Right lobe of liver (tissue), 4 donors: ENCODE measurements at regions not wholly inside any gene's neighbourhood (a gene's known extent, or its start where the extent isn't known, plus 50 kb on each side); places are given as distances from the start of the nearest gene placed in this dataset.

Experiments used
- POLR2A ChIP-seq: fragments of 450-650 bp; IDR thresholded peaks from one replicate; pipeline ENCODE4 v1.6.1; 2017; ENCODE audit warnings: antibody characterized with exemption, mild to moderate bottlenecking
- TF ChIP-seq, protein P1 (sequence below), 4 donors: fragments of 200-600 bp in 3 of 4; fragments of 450-650 bp in 1 of 4; IDR thresholded peaks; one replicate each; pipeline versions ENCODE4 v1.5.1 to v1.8.0; 2016 to 2022; ENCODE audit warnings: antibody characterized with exemption in 4 of 4, mild to moderate bottlenecking in 2 of 4
- donor health status: DM: no; HTN: no; CAD: no.
- donor health status: DM: no; HTN: no; CAD: no.
- donor health status: DM: no; HTN: yes; CAD: no.

DNA sequence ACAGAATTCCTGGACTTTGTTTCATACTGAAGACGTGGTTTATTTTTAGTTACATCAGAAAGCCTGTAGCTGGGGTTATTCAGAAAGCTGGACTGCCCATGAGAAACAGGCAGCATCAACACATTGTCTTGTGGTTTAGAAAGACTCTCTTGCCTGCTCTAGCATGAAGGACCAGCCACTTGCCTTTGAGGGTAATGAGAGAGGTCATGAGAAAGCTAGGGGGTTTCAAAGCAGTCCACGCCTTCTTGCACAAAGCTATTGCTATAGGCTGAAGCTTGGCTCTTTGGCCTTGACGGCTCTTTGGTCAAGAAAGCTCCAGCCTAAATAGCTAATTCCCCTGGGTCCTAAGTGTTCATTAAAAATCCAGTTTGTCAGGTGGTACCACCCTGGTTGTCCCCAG, 208.1 kb downstream of the PRDM2 start:
- TF ChIP-seq, protein P1, sequence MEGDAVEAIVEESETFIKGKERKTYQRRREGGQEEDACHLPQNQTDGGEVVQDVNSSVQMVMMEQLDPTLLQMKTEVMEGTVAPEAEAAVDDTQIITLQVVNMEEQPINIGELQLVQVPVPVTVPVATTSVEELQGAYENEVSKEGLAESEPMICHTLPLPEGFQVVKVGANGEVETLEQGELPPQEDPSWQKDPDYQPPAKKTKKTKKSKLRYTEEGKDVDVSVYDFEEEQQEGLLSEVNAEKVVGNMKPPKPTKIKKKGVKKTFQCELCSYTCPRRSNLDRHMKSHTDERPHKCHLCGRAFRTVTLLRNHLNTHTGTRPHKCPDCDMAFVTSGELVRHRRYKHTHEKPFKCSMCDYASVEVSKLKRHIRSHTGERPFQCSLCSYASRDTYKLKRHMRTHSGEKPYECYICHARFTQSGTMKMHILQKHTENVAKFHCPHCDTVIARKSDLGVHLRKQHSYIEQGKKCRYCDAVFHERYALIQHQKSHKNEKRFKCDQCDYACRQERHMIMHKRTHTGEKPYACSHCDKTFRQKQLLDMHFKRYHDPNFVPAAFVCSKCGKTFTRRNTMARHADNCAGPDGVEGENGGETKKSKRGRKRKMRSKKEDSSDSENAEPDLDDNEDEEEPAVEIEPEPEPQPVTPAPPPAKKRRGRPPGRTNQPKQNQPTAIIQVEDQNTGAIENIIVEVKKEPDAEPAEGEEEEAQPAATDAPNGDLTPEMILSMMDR (IDR thresholded peaks at IDR 0.05), result no peak
- no peak for TF ChIP-seq POLR2A
